Kidney (tissue), 13 donors: ENCODE measurements at regions not wholly inside any gene's neighbourhood (a gene's known extent, or its start where the extent isn't known, plus 50 kb on each side); places are given as distances from the start of the nearest gene placed in this dataset.

Experiments used
- DNase-seq, 5 donors: peaks; one replicate each; pipeline ENCODE4 v3.0.0-alpha.2; 2013 to 2020
- FAIRE-seq: peaks from 2 replicates; lab custom pipeline; 2012; peaks lifted over from hg19 to GRCh38; lab: Jason Lieb, UNC
- H3K27ac ChIP-seq, 2 donors: one replicate each; pipeline ENCODE4 v1.7.0; 2013; ENCODE audit warnings: low read depth in 2 of 2, low read length in 2 of 2, inconsistent platforms in 1 of 2
- H3K27me3 ChIP-seq: one replicate; pipeline ENCODE4 v1.7.1; 2013; ENCODE audit warnings: low read length, inconsistent platforms; ENCODE audit not compliant: control insufficient read depth, insufficient read depth
- H3K36me3 ChIP-seq, 3 donors: one replicate each; pipeline versions ENCODE4 v1.7.0 to v1.7.1; 2013; ENCODE audit warnings: low read length in 3 of 3, control low read depth in 1 of 3, inconsistent platforms in 1 of 3; ENCODE audit not compliant: insufficient read depth in 3 of 3, control insufficient read depth in 2 of 3
- H3K4me1 ChIP-seq, 3 donors: one replicate each; pipeline versions ENCODE4 v1.7.0 to v1.7.1; 2013; ENCODE audit warnings: low read length in 3 of 3, inconsistent platforms in 1 of 3, low read depth in 1 of 3; ENCODE audit not compliant: control insufficient read depth in 2 of 3, insufficient read depth in 2 of 3
- H3K4me3 ChIP-seq, 3 donors: one replicate each; pipeline versions ENCODE4 v1.7.0 to v1.8.1; 2013; ENCODE audit warnings: low read length in 3 of 3, control low read depth in 1 of 3, inconsistent platforms in 1 of 3
- H3K9ac ChIP-seq, 3 donors: one replicate each; pipeline versions ENCODE4 v1.7.0 to v1.7.1; 2013; ENCODE audit warnings: low read length in 3 of 3, control low read depth in 1 of 3, inconsistent platforms in 1 of 3
- H3K9me3 ChIP-seq, 3 donors: one replicate each; pipeline versions ENCODE4 v1.7.0 to v1.7.1; 2013; ENCODE audit warnings: low read length in 3 of 3, control low read depth in 1 of 3, inconsistent platforms in 1 of 3; ENCODE audit not compliant: control insufficient read depth in 2 of 3, insufficient read depth in 1 of 3
- intact Hi-C: fragments of 100-400 bp; cut with DNase I; formaldehyde crosslinking; loops from one replicate; pipeline ENCODE4 v1.11.1; 2022
- TF ChIP-seq, protein P1 (sequence below): IDR thresholded peaks from 3 replicates; pipeline ENCODE4 v1.5.1; 2012; ENCODE audit warnings: mild to moderate bottlenecking, moderate library complexity, borderline replicate concordance; ENCODE audit not compliant: insufficient read depth; ENCODE audit errors: extremely low read depth
- donor health status: control.
- donor health status: control.
- donor health status: control.
- donor health status: control.
- donor health status: control.
- donor health status: DM: yes; HTN: yes; CAD: no.
- donor health status: Normal renal cell carcinoma (clear cell type).

DNA sequence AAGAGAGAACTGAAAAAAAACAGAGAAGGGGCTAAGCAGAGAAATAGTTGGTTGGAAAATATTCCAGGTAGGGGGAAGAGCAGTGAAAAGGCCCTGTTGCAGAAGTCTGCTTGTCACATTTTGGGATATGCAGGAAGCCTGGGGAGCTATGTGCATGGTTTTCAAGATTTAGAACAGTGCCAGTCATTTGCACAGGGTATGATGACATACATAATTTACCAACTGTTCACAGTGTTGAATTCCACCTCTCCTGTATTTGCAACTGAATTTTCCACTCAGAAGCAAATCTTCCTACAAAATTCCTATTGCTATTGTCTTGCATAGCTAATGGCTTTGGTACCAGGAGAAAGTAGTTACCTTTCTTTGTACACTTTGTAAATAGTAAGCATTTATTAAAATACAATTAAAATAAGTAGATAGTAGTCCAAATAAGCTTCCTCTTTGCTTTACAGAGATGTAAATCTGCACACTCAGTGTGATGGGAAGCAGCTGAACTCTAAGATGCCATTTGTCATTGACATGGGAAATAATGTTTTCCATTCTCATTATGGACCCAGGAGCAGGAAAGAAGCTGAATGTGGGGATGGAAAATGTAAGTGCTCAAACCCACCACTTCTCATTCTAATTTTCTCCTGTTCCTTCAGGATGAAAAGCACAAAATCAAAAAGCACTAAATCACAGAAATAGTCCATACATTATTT, 177.4 kb downstream of the BTG1 start:
- H3K9me3 ChIP-seq = no peaks in the 10 kb centered on the region
- no peaks in the 10 kb centered on the region for H3K27me3 ChIP-seq
- no peak overlapping the region for H3K27ac ChIP-seq
- TF ChIP-seq, protein P1, sequence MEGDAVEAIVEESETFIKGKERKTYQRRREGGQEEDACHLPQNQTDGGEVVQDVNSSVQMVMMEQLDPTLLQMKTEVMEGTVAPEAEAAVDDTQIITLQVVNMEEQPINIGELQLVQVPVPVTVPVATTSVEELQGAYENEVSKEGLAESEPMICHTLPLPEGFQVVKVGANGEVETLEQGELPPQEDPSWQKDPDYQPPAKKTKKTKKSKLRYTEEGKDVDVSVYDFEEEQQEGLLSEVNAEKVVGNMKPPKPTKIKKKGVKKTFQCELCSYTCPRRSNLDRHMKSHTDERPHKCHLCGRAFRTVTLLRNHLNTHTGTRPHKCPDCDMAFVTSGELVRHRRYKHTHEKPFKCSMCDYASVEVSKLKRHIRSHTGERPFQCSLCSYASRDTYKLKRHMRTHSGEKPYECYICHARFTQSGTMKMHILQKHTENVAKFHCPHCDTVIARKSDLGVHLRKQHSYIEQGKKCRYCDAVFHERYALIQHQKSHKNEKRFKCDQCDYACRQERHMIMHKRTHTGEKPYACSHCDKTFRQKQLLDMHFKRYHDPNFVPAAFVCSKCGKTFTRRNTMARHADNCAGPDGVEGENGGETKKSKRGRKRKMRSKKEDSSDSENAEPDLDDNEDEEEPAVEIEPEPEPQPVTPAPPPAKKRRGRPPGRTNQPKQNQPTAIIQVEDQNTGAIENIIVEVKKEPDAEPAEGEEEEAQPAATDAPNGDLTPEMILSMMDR = no peak
- no peaks in the 10 kb centered on the region for H3K4me1 ChIP-seq
- no peak overlapping the region for H3K4me3 ChIP-seq
- no peak for FAIRE-seq
- DNase-seq = no peak
- H3K36me3 ChIP-seq = no peaks in the 10 kb centered on the region
- no peak overlapping the region for H3K9ac ChIP-seq
- intact Hi-C loops = no loop called here

DNA sequence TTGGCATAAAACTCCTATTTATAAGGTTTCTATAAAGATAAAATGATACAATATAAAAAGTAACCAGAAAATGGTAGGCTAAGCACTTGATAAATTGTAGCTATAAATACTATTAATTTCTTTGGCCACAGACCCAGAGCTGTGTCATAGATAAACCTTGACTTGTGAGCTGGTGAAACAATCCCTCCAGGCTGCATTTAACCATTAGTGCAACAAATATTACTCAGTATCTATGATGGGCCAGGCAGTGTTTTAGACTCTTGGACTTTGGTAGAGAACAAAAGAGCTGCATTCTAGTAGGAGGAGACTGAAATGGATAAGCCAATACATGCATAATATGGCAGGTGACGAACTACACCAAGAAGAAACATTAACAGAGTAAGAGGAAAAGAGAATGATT, 178.1 kb downstream of the BTG1 start:
- Histone ChIP-seq H3K9me3 (no peaks in the 10 kb centered on the region), H3K4me3 (no peak overlapping the region), H3K27ac (no peak overlapping the region), H3K27me3 (no peaks in the 10 kb centered on the region), H3K36me3 (no peaks in the 10 kb centered on the region), H3K4me1 (no peaks in the 10 kb centered on the region), H3K9ac (no peak overlapping the region)
- TF ChIP-seq, protein P1 = no peak
- DNase-seq (no peak), FAIRE-seq (no peak)
- intact Hi-C loops = no loop called here

DNA sequence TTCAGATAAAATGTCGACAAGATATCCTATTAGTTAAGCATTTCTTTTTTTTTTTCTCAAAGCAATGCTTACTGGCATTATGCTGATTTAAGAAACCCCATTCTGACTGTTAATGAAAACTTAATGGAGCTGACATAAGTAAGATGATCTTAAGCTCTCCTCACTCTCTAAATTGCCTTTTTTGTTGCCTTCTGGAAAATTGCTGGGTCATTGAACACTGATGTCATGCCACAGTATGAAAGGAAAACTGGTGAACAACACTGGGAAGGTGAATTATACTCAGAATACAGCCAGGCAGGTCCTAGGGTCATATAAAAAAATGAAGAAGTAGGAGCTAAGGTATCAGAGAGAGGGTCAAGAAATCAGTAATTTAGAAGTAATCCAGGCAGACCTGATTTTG, 179.9 kb downstream of the BTG1 start:
- intact Hi-C loops = no loop called here
- Histone ChIP-seq H3K4me1 (no peaks in the 10 kb centered on the region), H3K36me3 (no peaks in the 10 kb centered on the region), H3K27me3 (no peaks in the 10 kb centered on the region), H3K27ac (no peak overlapping the region), H3K9ac (no peak overlapping the region), H3K9me3 (no peaks in the 10 kb centered on the region), H3K4me3 (no peak overlapping the region)
- TF ChIP-seq, protein P1 = no peak
- FAIRE-seq (no peak), DNase-seq (peak in 2 of 5 donors; percentile 50 to 67)

DNA sequence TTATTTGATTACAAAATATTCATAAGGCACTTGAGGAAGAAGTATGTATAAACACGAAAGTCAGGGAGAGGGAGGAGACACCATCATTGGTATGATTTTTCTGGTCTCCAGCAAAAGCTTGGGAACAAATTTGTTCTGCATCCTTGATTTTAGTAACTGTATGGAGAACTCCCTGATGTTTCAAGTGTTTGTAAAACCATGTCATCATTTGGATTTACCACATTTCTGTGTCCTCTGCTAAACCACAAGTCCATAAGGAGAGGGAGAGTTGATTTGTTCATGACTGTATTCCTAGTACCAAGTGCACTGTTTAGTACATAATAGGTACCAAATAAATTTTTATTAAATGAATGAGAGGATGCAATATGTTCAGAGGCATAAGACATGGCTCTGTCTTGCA, 181.1 kb downstream of the BTG1 start:
- Histone ChIP-seq H3K36me3 (no peaks in the 10 kb centered on the region), H3K4me3 (no peak overlapping the region), H3K4me1 (no peaks in the 10 kb centered on the region), H3K9me3 (no peaks in the 10 kb centered on the region), H3K27ac (no peak overlapping the region), H3K9ac (no peak overlapping the region), H3K27me3 (no peaks in the 10 kb centered on the region)
- FAIRE-seq = no peak
- DNase-seq = no peak
- intact Hi-C loops = no loop called here
- TF ChIP-seq, protein P1 = no peak
